Smooth muscle cell of the brain vasculature (primary cell): ENCODE measurements at regions not wholly inside any gene's neighbourhood (a gene's known extent, or its start where the extent isn't known, plus 50 kb on each side); places are given as distances from the start of the nearest gene placed in this dataset.

Source experiments
- DNase-seq: peaks from one replicate; pipeline ENCODE4 v3.0.0-alpha.2; 2012; ENCODE audit warnings: low read depth, low spot score

- DNase-seq = no peak
These were observed 532.0 kb downstream of the KLF5 start for GRCh38 chr13:73590795-73591194.

- no peak for DNase-seq
These were observed 526.4 kb downstream of the KLF5 start for GRCh38 chr13:73585236-73585635.

GRCh38 chr13:73583331-73583730 lies 524.5 kb downstream of the KLF5 start:
- no peak for DNase-seq

- DNase-seq = no peak
These were observed 521.9 kb downstream of the KLF5 start for GRCh38 chr13:73580513-73581267.

- DNase-seq = no peak
These were observed 520.9 kb downstream of the KLF5 start for GRCh38 chr13:73579574-73580274.

- DNase-seq = no peak
These were observed 519.6 kb downstream of the KLF5 start for GRCh38 chr13:73578251-73578875.

- DNase-seq = no peak
These were observed 517.5 kb downstream of the KLF5 start for GRCh38 chr13:73576291-73576690.

- no peak for DNase-seq
These were observed 514.0 kb downstream of the KLF5 start for GRCh38 chr13:73572824-73573223.

GRCh38 chr13:73571376-73571775 lies 512.6 kb downstream of the KLF5 start:
- no peak for DNase-seq

- no peak for DNase-seq
These were observed 498.1 kb downstream of the KLF5 start for GRCh38 chr13:73556902-73557301.

- DNase-seq = no peak
These were observed 497.3 kb downstream of the KLF5 start for GRCh38 chr13:73556128-73556527.

- DNase-seq = no peak
These were observed 492.9 kb downstream of the KLF5 start for GRCh38 chr13:73551736-73552135.

GRCh38 chr13:73549717-73550116 lies 490.9 kb downstream of the KLF5 start:
- no peak for DNase-seq

- DNase-seq = no peak
These were observed 489.6 kb downstream of the KLF5 start for GRCh38 chr13:73548449-73548848.

- DNase-seq = no peak
These were observed 488.4 kb downstream of the KLF5 start for GRCh38 chr13:73547239-73547638.

- no peak for DNase-seq
These were observed 485.4 kb downstream of the KLF5 start for GRCh38 chr13:73544175-73544574.

GRCh38 chr13:73542446-73542845 lies 483.6 kb downstream of the KLF5 start:
- DNase-seq = no peak

GRCh38 chr13:73536865-73537264 lies 478.1 kb downstream of the KLF5 start:
- DNase-seq = no peak

- DNase-seq = no peak
These were observed 476.5 kb downstream of the KLF5 start for GRCh38 chr13:73535341-73535740.

GRCh38 chr13:73532987-73533510 lies 474.2 kb downstream of the KLF5 start:
- DNase-seq = no peak

- no peak for DNase-seq
These were observed 473.8 kb downstream of the KLF5 start for GRCh38 chr13:73532582-73532981.

GRCh38 chr13:73531014-73531413 lies 472.2 kb downstream of the KLF5 start:
- no peak for DNase-seq

GRCh38 chr13:73522937-73523336 lies 464.1 kb downstream of the KLF5 start:
- no peak for DNase-seq
